GM12864 (cell line): ENCODE measurements at regions not wholly inside any gene's neighbourhood (a gene's known extent, or its start where the extent isn't known, plus 50 kb on each side); places are given as distances from the start of the nearest gene placed in this dataset.
"Not testable (repeated sequence)": the region's sequence is repeated elsewhere in the genome, so short reads cannot be mapped to it uniquely, and the experiment has no call there.

ENCODE experiments used
- DNase-seq: peaks from one replicate; pipeline ENCODE4 v3.0.0-alpha.2; 2011; ENCODE audit warnings: low read depth
- H3K4me3 ChIP-seq: 2 replicates; pipeline ENCODE4 v1.5.1; 2011; ENCODE audit warnings: mild to moderate bottlenecking, low read depth, low read length, control low read depth
- TF ChIP-seq, protein P1 (sequence below): IDR thresholded peaks from 2 replicates; pipeline ENCODE4 v1.5.1; 2011; ENCODE audit warnings: low read depth, mild to moderate bottlenecking, moderate library complexity, low read length, control low read depth, inconsistent platforms; ENCODE audit errors: missing control alignments

DNA sequence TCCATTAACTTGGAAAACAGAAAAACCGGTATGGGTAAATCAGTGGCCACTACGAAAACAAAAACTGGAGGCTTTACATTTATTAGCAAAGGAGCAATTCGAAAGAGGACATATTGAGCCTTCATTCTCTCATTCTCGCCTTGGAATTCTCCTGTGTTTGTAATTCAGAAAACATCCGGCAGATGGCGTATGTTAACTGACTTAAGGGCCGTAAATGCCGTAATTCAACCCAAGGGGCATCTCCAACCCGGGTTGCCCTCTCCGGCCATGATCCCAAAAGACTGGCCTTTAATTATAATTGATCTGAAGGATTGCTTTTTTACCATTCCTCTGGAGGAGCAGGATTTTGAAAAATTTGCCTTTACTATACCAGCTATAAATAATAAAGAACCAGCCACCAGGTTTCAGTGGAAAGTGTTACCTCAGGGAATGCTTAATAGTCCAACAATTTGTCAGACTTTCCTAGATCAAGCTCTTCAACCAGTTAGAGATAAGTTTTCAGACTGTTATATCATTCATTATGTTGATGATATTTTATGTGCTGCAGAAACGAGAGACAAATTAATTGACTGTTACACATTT is 160.9 kb downstream of the GPX5 start:
- not testable (repeated sequence) for H3K4me3 ChIP-seq
- TF ChIP-seq, protein P1, sequence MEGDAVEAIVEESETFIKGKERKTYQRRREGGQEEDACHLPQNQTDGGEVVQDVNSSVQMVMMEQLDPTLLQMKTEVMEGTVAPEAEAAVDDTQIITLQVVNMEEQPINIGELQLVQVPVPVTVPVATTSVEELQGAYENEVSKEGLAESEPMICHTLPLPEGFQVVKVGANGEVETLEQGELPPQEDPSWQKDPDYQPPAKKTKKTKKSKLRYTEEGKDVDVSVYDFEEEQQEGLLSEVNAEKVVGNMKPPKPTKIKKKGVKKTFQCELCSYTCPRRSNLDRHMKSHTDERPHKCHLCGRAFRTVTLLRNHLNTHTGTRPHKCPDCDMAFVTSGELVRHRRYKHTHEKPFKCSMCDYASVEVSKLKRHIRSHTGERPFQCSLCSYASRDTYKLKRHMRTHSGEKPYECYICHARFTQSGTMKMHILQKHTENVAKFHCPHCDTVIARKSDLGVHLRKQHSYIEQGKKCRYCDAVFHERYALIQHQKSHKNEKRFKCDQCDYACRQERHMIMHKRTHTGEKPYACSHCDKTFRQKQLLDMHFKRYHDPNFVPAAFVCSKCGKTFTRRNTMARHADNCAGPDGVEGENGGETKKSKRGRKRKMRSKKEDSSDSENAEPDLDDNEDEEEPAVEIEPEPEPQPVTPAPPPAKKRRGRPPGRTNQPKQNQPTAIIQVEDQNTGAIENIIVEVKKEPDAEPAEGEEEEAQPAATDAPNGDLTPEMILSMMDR: peak; percentile 63
- peak; percentile 37 for DNase-seq

DNA sequence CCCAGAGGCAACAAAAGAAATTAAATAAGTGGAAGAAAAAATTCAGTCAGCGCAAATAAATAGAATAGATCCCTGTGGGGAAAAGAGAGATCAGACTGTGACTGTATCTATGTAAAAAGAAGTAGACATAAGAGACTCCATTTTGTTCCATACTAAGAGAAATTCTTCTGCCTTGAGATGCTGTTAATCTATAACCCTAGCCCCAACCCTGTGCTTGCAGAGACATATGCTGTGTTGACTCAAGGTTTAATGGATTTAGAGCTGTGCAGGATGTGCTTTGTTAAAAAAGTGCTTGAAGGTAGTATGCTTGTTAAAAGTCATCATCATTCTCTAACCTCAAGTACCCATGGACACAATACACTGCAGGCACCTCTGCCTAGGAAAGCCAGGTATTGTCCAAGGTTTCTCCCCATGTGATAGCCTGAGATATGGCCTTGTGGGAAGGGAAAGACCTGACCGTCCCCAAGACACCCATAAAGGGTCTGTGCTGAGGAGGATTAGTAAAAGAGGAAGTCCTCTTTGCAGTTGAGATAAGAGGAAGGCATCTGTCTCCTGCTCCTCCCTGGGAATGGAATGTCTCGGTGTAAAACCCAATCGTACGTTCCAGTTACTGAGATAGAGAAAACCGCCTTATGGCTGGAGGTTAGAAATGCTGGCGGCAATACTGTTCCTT is 161.8 kb downstream of the GPX5 start:
- H3K4me3 ChIP-seq, DNase-seq: not testable (repeated sequence)

DNA sequence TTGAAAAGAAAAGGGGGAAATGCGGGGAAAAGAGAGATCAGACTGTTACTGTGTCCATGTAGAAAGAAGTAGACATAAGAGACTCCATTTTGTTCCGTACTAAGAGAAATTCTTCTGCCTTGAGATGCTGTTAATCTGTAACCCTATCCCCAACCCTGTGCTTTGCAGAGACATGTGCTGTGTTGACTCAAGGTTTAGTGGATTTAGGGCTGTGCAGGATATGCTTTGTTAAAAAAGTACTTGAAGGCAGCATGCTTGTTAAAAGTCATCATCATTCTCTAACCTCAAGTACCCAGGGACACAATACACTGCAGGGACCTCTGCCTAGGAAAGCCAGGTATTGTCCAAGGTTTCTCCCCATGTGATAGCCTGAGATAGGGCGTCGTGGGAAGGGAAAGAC is 166.3 kb downstream of the GPX5 start:
- not testable (repeated sequence) for DNase-seq, H3K4me3 ChIP-seq

DNA sequence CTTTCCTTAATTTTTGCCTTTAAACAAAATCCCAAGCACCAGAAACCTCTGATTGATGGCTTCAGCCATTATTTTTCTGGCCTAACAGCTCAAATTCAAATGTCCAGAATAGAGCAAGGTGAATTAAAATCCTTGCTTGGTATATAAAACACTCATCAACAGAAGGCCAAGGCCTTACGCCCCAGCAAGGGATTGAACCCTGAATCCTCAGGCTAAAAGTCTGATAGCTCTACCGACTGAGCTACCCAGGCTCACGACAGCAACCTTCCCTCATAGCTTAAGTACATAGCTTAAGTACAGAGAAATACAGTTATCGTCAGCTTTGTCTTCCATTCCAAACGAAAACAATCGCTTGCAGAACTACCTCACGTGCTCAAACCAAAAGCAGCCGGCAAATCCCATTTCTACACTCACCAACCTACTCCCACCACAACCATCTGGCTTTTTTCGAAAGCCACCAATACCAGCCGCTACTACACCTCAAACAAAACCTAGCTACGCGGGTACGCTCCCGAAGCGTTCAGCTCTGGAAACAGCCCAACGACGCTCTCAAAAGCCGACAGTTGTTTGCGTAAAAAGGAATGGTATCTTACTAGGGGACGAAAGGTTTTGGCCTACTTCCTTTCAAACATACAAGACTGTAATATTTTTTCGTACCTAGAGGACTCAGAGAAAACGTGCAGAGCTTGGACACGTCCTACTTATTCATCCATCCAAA is 167.5 kb downstream of the GPX5 start:
- DNase-seq: no peak
- TF ChIP-seq, protein P1: no peak
- H3K4me3 ChIP-seq: no peak overlapping the region

DNA sequence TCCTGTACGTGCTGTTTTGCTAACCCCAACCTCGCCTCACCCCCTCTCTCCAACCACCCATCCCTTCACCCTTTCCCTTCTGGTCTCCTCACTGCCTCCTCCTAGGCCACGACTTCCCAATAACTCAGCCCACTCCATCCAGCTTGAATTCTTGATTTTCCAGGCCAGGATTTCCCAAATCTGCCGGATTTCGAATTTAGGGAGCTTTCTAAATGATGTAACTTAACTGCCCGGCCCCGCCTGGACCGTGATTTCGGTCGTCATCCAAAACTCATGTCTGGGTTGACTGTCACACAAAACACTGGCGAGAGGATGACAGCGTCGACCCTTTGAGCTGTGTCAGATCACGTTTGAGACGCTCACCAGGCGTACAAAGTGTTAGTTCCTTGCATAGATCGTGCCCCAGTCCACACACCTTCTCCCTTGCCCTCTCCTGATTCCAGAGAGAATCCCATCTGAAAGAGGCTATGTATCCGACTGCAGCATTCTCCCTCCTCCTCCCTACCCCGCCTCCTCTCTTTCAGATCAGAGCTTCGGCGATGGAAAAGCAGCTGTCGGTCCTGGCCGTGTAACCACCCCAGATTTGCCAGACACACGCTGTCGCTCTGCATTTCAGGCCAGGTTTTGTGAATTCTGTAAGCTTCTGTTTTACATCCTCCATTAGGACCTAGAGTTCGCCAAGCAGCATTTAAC is 168.2 kb downstream of the GPX5 start:
- no peak for DNase-seq
- H3K4me3 ChIP-seq: no peak overlapping the region
- TF ChIP-seq, protein P1: no peak

DNA sequence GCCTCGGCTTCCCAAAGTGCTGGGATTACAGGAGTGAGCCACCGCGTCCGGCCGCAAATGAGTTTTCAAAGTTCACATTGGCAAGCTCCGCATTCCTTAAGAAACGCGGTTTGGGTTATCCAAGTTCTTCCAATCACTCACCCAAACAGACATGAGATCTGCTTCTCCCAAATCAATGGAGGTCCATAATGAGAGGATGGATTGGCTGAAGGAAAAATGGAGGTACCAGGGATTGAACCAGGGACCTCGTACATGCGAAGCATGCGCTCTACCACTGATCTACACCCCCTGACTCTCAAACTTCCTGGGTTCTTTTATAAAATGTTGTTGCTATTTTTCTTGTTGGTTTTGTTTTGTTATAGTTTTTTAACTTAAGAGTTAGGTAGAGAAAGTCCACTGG is 170.0 kb downstream of the GPX5 start:
- TF ChIP-seq, protein P1: no peak
- no peak for DNase-seq
- no peak overlapping the region for H3K4me3 ChIP-seq

DNA sequence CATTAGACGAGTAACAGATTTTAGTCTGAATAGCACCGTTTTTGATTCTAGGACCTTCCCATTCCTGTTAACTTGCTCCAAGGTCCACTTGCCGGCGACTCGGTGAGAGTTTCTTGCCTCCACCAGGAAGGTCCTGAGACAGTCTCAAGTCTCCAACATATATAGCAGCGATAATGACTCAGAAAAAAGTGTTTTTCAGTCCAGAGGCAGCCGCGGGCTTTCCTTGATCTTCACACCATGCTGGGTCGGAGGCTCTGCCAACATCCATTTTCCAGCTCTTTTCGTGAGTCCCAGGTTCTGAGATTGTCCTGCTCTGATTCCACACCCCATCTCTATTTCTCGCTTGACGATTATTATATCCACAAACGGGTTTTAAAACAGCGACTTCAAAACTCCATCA is 170.5 kb downstream of the GPX5 start:
- H3K4me3 ChIP-seq: no peak overlapping the region
- TF ChIP-seq, protein P1: no peak
- DNase-seq: no peak
